ENCODE measurements at regions not wholly inside any gene's neighbourhood (a gene's known extent, or its start where the extent isn't known, plus 50 kb on each side); places are given as distances from the start of the nearest gene placed in this dataset.

GRCh38 chr4:3896441-3896840, 130.3 kb downstream of the ADRA2C start:
- no peak for TF ChIP-seq CTCF (IDR thresholded peaks at IDR 0.05)
- no peak for TF ChIP-seq ZFX (IDR thresholded peaks at IDR 0.05; ENCODE audit: borderline replicate concordance)

Data from 22Rv1 (cell line).